Gastroesophageal sphincter (tissue), 4 donors: ENCODE measurements at regions not wholly inside any gene's neighbourhood (a gene's known extent, or its start where the extent isn't known, plus 50 kb on each side); places are given as distances from the start of the nearest gene placed in this dataset.

Experiments used
- ATAC-seq: fragments of 150-250 bp; one replicate; pipeline ENCODE4 v1.9.1; 2016; ENCODE audit warnings: mild to moderate bottlenecking, moderate library complexity
- H3K27ac ChIP-seq, 4 donors: fragments of 200-600 bp; sonication (generic) in 3 of 4; 1 replicate in 3 of 4; 2 replicates in 1 of 4; pipeline ENCODE4 v1.5.1; 2016 to 2019
- H3K27me3 ChIP-seq: fragments of 200-600 bp; sonication (generic); one replicate; pipeline ENCODE4 v1.5.1; 2019
- H3K36me3 ChIP-seq, 2 donors: fragments of 200-600 bp; sonication (generic); one replicate each; pipeline ENCODE4 v1.5.1; 2019; ENCODE audit warnings: control low read depth in 1 of 2
- H3K4me1 ChIP-seq, 3 donors: fragments of 200-600 bp; sonication (generic); 1 replicate in 2 of 3; 2 replicates in 1 of 3; pipeline ENCODE4 v1.5.1; 2016 to 2019; ENCODE audit warnings: control low read depth in 2 of 3
- H3K4me3 ChIP-seq, 2 donors: fragments of 200-600 bp; sonication (generic); one replicate each; pipeline ENCODE4 v1.5.1; 2019; ENCODE audit warnings: mild to moderate bottlenecking in 1 of 2, moderate library complexity in 1 of 2
- H3K9me3 ChIP-seq, 3 donors: fragments of 200-600 bp; sonication (generic); one replicate each; pipeline ENCODE4 v1.5.1; 2017 to 2019; ENCODE audit warnings: control low read depth in 2 of 3
- CTCF ChIP-seq, 4 experiments: fragments of 200-600 bp in 2 of 4; fragments of 450-650 bp in 2 of 4; sonication (generic) in 1 of 4; IDR thresholded peaks; one replicate each; pipeline ENCODE4 v1.5.1; 2017 to 2019; ENCODE audit warnings: antibody characterized with exemption in 4 of 4, mild to moderate bottlenecking in 2 of 4, moderate library complexity in 2 of 4
- EP300 ChIP-seq: sonication (generic); formaldehyde crosslinking; IDR thresholded peaks from one replicate; pipeline ENCODE4 v1.6.1; 2017; ENCODE audit warnings: antibody characterized with exemption, mild to moderate bottlenecking
- POLR2A ChIP-seq, 2 donors: fragments of 450-650 bp; IDR thresholded peaks; one replicate each; pipeline ENCODE4 v1.6.1; 2017; ENCODE audit warnings: antibody characterized with exemption in 2 of 2, mild to moderate bottlenecking in 2 of 2, moderate library complexity in 1 of 2
- POLR2AphosphoS5 ChIP-seq: sonication (generic); formaldehyde crosslinking; IDR thresholded peaks from one replicate; pipeline ENCODE4 v1.6.1; 2017; ENCODE audit warnings: antibody characterized with exemption
- WGBS, 2 donors: methylation state at CpG; one replicate each; pipeline ENCODE4 v1.1.5; 2018; ENCODE audit warnings: low coverage in 1 of 2; 5-methylcytosine and 5-hydroxymethylcytosine counted together

- H3K27ac ChIP-seq: peak overlapping the region in 1 of 4 donors; percentile 19
- H3K4me3 ChIP-seq: no peak overlapping the region
- no peak for ATAC-seq
- no peaks in the 10 kb centered on the region for H3K36me3 ChIP-seq
- no peak for TF ChIP-seq POLR2AphosphoS5
- TF ChIP-seq CTCF (IDR thresholded peaks at IDR 0.05): no peak
- no peak for TF ChIP-seq EP300
- no peaks in the 10 kb centered on the region for H3K27me3 ChIP-seq
- WGBS, 2 donors: 11 to 16% methylated on average over 3 of the region's 3 CpGs
- peaks cover 2 to 72% (median 9%) of the 10 kb centered on the region in 3 donors for H3K4me1 ChIP-seq
- H3K9me3 ChIP-seq: no peaks in the 10 kb centered on the region
Measured at GRCh38 chr15:38882221-38882620, 317.6 kb upstream of the RASGRP1 start.

GRCh38 chr15:38883987-38884386 lies 319.4 kb upstream of the RASGRP1 start:
- Histone ChIP-seq H3K27ac (no peak overlapping the region), H3K27me3 (no peaks in the 10 kb centered on the region), H3K36me3 (no peaks in the 10 kb centered on the region), H3K4me3 (no peak overlapping the region), H3K9me3 (no peaks in the 10 kb centered on the region), H3K4me1 (peaks cover 8 to 73% (median 9%) of the 10 kb centered on the region in 3 donors)
- WGBS, 2 donors: 75 to 83% methylated on average over 1 of the region's 1 CpG
- TF ChIP-seq POLR2A (IDR thresholded peaks at IDR 0.05) (no peak), POLR2AphosphoS5 (no peak), EP300 (no peak), CTCF (IDR thresholded peaks at IDR 0.05) (no peak)
- ATAC-seq: no peak

- TF ChIP-seq CTCF (IDR thresholded peaks at IDR 0.05) (no peak), EP300 (no peak), POLR2A (IDR thresholded peaks at IDR 0.05) (no peak), POLR2AphosphoS5 (no peak)
- 64 to 72% methylated on average over 2 to 3 of the region's 3 CpGs for WGBS, 2 donors
- Histone ChIP-seq H3K4me1 (peaks cover 9 to 69% (median 10%) of the 10 kb centered on the region in 3 donors), H3K27ac (peak overlapping the region in 1 of 4 donors; percentile 50), H3K9me3 (no peaks in the 10 kb centered on the region), H3K4me3 (no peak overlapping the region), H3K36me3 (no peaks in the 10 kb centered on the region), H3K27me3 (no peaks in the 10 kb centered on the region)
- ATAC-seq: no peak
Measured at GRCh38 chr15:38885001-38885400, 320.4 kb upstream of the RASGRP1 start.

- H3K27ac ChIP-seq: peak overlapping the region in 1 of 4 donors; percentile 50
- ATAC-seq: no peak
- 18 to 37% methylated on average over 4 of the region's 4 CpGs for WGBS, 2 donors
Measured at GRCh38 chr15:38885471-38885952, 320.9 kb upstream of the RASGRP1 start.

More at GRCh38 chr15:38885471-38885952, 320.9 kb upstream of the RASGRP1 start:
- no peaks in the 10 kb centered on the region for H3K36me3 ChIP-seq
- TF ChIP-seq CTCF (IDR thresholded peaks at IDR 0.05): no peak
- no peak for TF ChIP-seq POLR2A (IDR thresholded peaks at IDR 0.05)
- no peak for TF ChIP-seq EP300
- TF ChIP-seq POLR2AphosphoS5: no peak
- H3K4me3 ChIP-seq: no peak overlapping the region
- peaks cover 9 to 64% (median 10%) of the 10 kb centered on the region in 3 donors for H3K4me1 ChIP-seq
- H3K27me3 ChIP-seq: no peaks in the 10 kb centered on the region
- H3K9me3 ChIP-seq: no peaks in the 10 kb centered on the region
